NCI-H748 (cell line): ENCODE measurements at regions not wholly inside any gene's neighbourhood (a gene's known extent, or its start where the extent isn't known, plus 50 kb on each side); places are given as distances from the start of the nearest gene placed in this dataset.
A peak's percentile ranks its signal among the peaks of the same experiment; 100 is the strongest.

Experiments
- DNase-seq: peaks from one replicate; lab custom pipeline; 2025; ENCODE audit not compliant: unreplicated experiment; lab: John Stamatoyannopoulos, UW

DNA sequence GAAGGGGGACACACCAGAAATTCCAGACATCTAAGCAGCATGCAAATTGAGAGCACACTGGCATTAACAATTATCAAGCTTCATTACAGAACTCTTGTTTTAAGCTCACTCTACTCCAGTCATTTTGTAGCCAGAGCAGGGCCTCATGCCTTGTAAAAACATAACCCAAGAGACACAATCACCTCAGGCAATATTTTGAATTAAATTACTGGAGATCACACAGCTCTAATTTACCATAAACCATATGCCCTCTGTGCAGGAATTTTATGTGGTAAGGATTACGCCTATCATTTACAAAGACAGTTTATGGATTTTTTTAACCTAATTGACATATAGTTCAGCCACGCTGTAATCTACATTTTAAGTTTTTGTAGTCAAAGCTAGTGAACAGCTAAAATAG is 414.1 kb upstream of the DDI1 start:
- no peak for DNase-seq

DNA sequence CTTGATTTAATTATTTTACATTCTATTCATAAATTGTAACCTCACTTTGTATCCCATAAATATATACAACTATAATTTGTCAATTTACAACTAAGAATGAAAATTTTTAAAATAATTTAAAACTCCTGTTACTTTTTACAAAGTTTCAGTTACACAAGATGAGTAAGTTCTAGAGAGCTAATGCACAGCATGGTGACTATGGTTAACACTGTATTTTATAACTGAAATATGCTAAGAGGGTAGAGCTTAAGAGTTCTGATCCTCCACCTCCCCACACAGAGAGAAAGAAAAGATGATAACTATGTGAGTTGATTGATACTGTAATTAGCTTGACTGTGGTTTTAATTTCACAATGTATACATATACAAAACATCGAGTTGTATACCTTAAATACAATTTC is 412.5 kb upstream of the DDI1 start:
- no peak for DNase-seq

DNA sequence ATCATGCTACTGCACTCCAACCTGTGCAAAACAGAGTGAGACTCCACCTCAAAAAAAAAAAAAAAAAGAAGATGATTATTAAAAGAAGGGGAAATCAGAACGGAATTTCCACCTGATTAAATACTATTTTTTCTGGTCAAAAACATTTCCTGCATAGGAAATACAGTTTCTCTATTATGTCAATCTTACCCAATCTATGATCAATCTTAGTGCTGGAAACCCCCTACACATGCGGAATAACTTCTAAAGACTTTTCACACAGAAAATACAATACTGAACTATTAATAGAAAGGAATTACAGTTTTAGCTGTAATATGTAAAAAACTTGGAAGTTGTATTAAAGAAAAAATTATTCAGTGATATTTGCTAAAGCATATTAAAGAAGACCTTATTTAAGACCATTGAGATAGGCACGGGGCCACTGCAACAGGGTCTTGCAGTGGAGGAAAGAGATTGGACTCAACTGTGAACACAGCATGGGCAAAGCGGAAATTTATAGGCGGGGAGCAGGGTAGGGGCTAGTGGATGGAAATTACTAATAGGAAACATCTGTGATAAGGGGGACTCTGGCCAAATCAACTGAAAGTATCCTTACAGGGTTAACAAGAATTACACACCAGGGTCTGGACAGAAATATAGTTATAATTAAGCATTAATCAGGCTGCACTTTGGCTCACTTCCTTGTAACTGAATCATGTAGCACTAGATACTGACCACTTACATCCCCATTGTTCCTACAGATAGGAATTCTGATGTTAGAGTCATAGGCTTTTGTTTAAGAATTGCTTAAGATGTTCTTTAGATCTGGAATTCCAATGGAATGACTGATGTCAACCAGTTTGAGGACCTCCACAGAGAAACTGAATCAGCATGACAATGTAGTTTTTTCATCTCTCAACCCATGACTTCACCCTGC is 411.5 kb upstream of the DDI1 start:
- no peak for DNase-seq

DNA sequence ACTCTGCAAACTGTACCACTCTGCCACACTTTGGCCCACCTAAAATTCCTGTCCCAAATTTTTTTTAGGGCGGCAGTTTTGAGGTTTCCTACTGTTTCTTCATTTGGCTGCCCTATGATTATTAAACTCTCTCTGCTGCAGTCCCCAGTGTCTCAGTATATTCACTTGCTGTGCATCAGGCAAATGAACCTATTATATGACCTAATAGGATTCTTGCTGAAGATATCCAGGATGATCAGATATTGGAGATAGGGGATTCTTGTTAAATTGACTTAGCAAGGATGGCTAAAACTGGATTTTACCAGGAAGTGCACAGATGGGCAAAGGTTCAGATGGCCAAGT is 410.8 kb upstream of the DDI1 start:
- no peak for DNase-seq

DNA sequence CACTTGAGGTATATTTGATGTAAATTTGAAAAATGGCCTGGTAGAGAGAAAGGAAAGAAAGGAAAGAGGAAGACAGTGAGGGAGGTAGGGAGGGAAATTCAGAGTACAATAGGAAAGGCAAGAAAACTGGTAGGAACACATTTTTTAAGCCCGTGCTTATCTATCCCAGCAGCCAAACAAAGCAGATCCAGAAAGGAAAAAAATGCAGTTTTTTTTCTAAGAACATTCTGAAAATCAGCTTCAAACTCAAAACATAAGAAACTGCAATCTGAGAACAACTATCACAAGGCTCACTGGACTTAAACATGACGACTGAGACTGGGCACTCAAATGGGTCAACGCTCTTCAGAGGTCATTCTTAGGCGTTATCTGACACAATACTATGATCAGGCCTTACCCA is 408.3 kb upstream of the DDI1 start:
- DNase-seq, result no peak

DNA sequence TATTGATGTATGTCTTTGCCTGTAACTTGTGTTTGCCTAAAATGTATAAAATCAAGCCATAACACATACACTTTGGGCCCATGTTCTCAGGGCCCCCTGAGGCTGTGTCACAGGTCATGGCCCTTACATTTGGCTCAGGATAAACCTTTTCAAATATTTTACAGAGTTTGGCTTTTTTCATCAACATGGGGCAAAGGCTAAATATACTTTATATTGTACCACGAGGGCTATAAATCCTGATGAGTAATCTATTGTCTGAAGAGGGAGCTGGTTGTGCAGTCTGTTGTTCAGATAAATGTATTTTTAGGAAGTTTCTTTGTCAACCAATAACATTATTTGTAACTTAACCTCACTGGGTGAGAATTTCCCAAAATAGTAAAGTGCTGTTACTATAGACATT is 404.6 kb upstream of the DDI1 start:
- no peak for DNase-seq

DNA sequence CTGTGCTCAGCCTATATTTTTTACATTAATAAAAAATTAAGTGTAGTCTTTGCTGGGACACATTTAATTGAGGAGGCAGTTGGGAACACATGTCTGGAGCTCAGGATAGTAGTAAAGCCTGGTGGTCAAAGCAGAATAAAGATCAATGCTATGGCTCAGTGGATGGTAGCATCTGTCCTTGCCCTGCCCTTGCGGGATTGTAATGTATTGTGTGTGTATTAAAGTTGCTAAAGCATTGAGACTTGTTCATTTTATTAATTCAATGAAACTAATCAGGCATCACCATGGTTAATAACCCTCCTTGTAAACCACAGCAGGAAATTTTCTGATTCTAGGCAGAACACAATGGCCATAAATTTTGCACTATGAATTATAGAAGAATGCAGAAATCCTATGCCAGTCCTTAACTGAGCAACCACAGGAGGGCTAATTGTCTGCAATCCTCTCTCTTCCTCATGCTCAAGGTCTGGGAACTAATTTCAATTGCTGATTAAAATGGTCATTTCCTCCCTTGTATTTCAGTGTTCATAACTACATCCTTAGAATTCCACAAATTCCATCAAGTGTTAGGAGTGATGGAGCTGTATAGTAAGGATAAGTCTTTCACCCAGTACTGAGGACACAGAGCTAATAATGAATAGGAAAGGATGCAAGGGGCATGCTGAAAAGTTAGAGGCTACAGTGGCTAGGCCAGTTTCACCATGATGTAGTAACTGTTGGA is 403.2 kb upstream of the DDI1 start:
- no peak for DNase-seq

DNA sequence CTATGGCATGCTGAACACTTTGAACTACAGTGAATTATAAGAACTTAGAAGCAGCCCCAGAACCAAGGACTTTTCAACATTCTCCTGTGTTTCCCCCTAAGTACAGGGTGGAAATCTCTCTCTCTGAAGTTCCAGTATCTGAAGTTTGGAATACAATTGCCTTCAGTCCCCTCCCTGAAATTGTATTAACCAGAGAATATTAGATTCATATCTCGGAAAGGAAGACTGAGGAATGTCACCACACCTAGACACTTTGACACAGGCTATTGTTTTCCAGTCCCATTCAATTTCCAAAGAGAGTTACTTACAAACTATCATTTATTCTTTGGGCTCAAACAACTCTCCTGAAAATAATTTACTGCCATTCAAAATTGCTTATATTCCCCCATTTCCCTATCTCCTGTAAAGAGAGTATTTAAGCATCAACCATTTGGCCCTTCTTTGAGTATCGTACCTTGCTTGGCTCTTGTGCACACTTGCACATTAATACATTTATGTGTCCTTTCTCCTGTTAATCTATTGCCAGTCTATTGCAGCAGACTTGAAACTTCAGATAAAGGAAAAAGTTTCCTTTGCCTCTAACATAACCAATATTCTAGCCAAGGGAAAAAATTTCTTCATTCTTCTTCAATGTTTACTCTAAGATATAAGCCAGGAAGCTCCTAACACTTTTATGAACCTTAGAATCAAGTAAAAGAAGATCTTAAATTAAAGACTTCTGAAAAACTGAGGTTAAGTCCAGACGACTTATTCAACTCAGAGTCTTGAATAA is 402.4 kb upstream of the DDI1 start:
- no peak for DNase-seq

DNA sequence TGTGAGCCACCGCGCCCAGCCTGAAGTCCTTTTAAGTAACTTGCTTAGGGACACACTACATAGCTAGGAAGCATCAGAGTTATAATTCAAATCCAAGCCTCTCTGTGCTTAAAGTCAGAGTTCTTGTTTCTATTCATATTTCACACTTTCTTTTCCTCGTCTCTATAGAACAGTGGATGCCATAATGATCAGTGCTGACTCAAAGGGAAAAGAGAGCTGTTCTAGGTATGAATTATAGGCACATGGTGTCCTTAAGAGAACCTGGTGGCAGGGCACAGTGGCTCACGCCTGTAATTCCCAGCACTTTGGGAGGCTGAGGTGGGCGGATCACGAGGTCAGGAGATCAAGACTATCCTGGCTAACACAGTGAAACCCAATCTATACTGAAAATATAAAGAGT is 400.2 kb upstream of the DDI1 start:
- DNase-seq, result no peak

DNA sequence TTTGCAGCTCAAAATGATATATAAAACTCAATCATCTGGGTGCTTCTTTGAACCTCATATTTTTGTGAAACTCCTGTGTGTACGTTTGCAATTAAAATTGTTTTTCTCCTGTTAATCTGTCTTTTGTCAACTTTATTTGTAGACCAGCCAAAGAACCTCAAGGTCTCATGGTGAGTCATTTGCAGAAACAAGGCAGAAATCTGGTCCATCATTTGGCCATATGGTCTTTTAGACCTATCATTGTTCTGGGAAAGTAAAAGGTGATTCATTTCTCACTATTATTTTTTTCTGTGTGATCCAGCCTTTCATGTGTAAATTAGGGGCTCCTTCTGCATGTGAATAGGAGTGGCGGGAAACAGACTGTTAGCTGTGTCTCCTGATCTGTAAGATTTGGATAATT is 399.1 kb upstream of the DDI1 start:
- no peak for DNase-seq

DNA sequence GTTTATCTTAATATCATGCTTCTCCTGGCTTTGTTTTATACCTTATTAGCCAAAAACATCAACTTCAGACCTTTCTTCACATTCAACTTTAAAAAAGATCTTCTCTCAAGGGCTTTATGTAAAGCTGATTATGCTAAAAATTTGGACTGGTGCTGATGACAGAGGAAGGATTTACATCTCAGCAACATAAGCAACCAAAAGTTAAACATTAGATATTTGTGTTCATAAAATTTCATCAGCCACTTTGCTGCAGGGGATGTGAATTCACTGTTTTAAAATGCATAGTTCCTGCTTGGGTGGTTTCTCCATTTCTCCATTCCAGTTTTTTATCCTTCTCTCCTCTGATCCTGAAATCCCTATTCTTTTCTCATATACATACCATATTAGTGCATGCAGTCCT is 398.6 kb upstream of the DDI1 start:
- no peak for DNase-seq

DNA sequence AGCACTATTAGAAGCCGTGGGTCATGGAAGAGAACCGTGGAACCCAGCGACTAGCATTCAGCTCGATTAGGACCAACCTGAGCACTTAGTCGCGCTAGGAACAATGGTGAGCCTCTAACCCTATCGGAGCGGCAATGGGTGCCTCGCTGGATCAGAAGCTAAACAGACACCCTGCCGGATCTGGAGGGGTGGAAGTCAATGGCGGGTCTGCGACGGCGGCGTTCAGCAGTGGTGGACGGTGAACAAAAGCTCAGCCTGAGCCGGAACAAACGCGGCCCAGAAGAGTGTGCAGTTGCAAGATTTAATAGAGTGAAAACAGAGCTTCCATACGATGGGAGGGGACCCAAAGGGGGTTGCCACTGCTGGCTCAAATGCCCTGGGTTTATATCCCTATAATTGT is 391.8 kb upstream of the DDI1 start:
- DNase-seq, result no peak

DNA sequence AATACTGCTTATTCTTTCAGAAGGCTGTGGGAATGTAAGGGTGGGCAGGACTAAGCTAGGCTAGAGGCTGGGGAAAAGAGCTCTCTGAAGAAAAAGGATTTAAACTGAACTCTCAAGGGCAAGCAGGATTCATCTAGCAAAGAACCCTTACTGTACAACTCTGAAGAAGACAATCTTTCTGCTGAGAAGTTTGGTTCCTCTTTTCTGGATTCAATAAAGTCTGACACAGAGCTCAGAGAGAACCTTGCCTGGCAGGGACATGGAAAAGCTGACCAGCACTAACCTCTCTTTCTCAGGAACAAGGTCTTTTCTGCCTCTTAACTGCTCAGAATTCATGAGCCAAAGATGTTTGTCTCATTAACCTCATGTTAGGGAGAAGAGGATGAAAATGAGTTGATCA is 388.4 kb upstream of the DDI1 start:
- no peak for DNase-seq

DNA sequence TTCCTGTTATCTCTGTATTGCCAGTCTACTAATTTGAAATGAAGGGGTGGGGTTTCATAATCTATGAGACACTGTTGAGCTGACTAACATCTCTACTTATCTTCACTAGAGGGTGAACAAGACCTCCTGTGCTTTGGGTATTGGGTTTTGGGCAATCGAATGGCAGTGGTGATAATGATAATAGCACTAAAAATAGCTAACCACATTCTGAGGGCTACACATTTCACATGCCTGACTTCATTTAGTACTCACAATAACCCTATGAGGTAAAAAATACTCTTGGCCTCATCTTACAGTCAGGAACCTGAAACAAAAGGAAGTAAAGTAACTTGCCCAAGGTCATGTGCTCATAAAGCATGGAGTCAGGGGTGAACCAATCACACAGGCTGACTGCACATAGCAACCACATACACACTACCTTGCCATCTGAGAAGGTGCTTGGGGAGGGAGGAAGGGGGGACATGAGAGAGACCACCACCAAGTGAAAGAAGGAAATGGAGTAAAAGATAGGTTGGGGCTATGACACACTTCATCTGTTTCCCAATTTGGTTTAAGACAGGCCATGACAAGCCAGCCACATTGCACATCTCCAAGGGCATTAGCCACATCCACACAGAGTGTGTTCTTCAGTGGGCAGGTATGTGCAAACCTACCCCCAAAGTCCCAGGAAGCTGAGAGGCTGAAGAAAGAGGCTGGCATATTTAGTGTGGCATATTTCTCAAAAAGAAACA is 387.6 kb upstream of the DDI1 start:
- no peak for DNase-seq

DNA sequence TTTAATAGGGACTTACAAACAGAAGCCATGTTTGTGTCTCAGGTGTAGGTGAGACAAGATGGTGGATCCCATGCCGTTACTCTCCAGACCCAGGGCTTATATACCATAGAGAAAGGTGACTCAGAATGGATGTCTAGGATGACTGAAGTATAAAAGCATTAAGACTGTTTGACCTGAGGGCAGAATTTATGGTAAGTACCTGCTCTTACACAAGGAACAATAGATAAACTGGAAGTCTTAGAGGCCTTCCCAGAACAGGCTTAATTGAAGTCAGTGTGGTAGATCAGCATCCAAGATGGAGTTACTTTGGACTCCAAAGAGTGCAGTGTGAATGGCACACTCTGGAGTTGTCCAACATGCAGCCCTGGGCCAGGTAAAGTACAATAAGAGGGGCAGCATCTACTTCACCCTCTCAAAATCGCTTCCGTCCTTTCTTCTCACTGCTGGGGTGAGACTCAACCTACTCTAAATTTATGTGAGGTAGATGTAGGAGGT is 387.0 kb upstream of the DDI1 start:
- no peak for DNase-seq

DNA sequence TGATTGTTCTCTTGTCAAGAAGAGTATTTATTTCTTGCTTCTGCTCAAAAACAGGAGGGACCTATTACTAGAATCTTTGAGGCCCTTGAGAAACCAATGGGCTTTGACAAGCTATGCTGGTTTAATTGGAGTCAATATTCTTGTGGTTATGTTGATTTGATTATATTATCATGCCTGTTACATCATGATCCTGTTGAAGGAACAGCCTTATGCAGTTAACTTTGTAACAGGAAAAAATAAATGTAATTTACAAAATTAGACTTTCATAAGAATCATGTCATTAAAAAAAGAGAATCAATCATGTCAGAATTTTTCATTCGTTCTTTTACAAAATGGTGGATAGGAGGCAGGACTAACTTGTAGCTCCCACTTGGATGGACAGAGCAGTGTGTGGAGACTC is 386.1 kb upstream of the DDI1 start:
- DNase-seq, result no peak

DNA sequence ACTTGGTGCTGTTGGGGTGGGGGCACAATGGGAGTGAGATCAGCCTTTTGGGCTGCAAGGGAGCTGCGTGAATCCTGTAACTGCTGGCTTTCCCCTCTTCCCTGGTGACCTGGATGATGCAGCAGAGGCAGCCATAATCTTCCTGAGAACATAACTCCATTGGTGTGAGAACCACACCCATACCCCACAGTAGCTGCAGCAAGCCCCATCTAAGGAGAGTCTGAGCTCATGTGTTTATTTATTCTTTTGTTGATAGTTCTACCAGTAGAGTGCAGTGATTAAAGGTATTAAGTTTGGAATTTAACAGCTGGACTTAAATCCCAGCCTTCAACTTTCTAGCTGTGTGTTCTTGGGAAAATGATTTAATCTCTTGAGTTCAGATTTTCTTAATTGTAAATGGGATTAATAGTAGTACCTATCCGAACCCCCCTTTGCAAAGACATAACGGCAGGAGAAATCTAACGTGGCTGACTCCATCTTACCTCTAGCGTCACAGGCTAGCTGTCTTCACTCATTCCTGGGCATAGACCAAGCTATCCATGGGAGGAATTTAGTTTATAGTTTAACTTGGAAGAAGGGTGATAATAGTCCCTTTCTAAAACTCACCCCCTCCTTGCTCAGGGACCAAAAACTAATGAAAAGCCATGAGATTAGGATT is 385.0 kb upstream of the DDI1 start:
- no peak for DNase-seq

DNA sequence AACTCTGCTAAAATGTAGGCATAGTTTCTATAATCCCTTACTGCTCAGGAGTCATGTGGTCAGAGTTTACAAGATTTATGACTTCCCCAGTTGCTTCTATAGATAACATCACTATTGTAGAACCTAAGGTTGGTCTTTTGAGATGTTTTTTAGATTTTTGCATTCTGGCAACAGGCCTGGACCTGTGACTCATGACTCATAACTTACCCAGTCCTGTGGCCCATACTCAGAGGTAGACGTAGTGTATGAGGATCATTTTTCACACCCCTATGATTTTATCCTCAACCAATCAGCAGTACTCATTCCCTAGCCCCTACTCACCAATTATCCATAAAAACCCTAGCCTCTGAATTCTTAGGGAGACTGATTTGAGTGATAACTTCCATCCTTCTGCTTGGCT is 384.4 kb upstream of the DDI1 start:
- DNase-seq, result no peak

DNA sequence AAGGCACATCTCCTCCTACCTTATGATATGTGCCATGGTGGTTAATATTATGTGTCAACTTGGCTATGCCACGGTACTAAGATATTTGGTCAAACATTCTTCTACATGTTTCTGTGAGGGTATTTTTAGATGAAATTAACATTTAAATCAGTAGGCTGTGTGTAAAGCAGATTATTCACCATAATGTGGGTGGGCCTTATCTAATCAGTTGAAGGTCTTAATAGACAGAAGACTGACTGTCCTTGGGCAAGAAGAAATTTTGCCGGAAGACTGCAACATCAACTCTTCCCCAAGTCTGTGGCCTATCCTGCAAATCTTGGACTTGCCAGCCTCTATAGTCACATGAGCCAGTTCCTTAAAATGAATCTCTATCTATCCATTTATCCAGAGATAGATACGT is 380.1 kb upstream of the DDI1 start:
- DNase-seq, result no peak

DNA sequence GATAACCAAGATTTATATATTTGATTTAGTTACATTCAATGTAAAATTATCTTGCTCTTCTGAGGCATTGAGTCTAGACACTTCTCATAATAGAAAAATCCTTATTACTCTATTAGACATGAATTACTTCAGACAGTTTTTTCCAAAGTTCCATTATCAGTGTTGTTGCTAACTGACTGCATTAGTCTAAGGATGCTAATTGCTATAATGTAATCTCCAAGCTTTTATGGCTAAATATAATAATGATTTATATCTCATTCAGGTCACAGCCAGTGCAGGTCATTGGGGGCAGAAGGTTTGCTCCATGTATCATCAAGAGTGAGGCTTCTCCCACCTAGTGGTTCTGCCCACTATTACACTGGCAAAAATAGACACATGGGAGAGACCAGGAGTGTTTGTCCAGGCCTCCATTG is 377.2 kb upstream of the DDI1 start:
- peak; percentile 42 for DNase-seq

DNA sequence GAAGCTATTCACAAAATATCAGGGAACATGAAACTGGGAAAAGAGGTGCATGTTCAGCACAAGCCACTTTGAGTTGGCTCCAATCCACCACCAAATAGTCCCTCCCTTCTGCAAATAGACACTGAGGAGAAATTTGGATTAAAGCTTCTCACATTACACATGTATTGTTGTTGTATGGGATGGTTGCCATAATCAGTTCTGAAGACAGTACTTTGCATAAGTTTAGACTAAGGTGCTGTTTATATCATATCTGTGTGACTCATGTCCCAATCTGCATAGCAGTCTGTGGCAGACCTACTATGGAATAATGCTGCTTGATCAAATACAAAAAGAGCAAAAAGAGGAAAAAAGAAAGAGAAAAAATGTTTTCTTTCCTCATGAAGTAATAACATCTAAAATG is 376.7 kb upstream of the DDI1 start:
- DNase-seq, result peak; percentile 54
